GOT3 (cell line): ENCODE measurements at regions not wholly inside any gene's neighbourhood (a gene's known extent, or its start where the extent isn't known, plus 50 kb on each side); places are given as distances from the start of the nearest gene placed in this dataset.
"Not testable (repeated sequence)": the region's sequence is repeated elsewhere in the genome, so short reads cannot be mapped to it uniquely, and the experiment has no call there.

Experiments used
- DNase-seq: peaks from one replicate; lab custom pipeline; 2025; ENCODE audit warnings: mixed read lengths; lab: John Stamatoyannopoulos, UW

DNA sequence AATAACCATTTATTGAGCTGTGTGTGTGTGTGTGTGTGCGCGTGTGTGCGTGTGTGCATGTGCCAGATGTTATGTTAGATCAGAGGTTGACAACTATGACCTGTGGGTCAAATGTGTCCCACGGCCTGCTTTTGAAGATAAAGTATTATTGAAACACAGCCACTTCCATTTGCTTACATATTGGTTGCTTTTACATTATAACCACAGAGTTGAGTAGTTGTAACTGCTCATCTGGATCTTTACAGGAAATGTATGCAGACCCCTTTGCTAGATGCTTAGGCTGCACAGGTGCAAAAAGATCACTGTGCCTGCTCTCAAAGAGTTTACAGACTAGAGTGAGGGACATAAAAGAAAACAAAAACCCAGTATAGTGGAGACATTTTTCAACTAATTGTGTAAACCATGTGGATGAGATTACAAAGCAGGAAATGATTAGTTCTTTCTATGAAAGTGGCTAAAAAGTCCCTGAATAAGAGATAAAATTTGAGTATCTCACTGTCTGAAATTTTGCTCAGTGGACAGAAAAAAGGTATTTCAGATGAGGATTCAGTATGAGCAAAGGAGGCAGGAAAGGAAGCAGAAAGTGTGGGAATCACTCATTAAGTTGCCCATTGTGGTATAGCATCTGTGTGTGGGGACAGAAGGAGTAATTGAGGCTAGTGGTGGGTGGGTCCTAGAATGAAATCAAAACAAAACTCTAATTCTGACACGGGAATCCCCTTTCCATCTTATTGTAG is 188.4 kb downstream of the PAH start:
- no peak for DNase-seq

DNA sequence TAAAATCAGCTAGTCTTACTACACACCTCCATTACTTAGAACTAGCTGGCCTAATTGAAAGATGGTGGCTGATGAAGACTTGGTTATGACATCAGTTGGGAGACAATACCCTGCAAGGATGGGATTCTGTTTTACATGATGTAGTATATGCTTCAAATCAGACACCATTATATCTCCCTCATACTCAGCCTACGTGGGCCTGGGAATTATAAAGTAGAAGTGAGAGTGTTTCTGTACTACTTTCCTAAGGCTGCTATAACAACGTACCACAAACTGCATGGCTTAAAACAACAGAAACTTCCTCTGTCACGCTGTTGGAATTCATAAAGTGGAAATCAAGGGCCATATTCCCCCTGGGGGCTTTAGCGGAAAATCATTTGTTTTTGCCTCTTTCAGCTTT is 190.4 kb downstream of the PAH start:
- no peak for DNase-seq

DNA sequence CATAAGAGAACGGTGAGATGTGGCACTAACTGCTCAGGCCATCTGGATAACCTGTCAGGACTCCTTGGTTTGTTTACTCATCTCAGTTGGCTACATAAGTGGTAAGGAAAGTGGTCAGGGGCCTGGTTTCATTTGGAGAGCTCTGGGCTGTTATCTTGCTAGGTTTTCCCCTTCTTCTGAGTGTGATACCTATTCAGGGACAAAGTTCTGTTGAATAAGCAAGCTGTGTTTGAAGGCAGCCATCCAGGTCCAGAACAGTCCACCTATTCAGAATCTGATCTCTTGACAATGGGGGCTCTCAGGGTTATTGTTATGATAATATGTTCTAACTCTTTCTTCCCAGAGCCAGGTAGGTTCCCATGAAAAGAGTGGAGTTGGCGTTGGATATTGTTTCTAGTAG is 194.9 kb downstream of the PAH start:
- no peak for DNase-seq

DNA sequence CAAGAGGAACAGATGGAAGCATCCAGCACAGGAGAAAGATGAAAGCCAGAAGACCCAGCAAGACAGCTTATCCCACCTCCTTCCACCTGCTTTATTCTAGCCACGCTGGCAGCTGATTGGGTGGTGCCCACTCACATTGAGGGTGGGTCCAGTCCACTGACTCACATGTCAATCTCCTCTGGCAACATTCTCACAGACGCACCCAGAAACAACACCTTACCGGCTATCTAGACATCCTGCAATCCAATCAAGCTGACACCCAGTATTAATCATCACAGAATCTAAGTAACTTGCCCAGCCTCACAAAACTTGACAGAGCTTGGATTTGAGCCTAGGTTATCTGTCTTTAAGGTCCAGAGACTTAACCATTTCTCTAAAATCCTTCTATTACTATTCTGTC is 208.9 kb downstream of the PAH start:
- DNase-seq: no peak

DNA sequence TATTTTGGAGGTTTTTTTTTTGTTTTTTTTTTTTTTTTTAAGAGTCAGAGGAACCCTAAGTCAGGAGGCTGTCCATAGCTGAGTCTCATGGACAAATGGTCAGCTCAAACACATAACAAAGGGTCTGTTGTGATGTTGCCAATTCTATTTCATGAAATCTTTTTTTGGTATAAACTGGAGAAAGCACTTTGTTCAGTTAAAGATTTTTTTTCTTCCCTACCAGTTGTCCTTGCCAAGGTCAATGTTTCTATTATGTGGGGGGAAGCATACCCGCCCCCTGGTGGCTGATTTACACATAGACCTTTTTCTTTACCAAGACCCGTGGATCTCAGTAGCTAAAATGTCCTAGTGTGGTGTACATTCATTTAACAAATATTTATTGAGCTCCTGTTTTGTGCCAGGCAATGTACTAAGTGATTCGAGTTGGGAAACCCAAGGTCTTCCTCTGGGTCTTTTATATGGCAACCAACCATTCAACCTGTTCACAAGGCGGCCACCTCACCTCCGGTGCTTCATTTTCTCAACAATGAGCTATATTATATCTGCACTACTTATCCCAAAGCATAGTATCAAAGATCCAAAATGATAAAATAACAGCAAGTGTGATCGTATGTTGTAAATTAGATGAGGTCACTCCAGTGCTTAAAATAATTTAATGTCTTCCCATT is 214.5 kb downstream of the PAH start:
- DNase-seq: peak; percentile 1

DNA sequence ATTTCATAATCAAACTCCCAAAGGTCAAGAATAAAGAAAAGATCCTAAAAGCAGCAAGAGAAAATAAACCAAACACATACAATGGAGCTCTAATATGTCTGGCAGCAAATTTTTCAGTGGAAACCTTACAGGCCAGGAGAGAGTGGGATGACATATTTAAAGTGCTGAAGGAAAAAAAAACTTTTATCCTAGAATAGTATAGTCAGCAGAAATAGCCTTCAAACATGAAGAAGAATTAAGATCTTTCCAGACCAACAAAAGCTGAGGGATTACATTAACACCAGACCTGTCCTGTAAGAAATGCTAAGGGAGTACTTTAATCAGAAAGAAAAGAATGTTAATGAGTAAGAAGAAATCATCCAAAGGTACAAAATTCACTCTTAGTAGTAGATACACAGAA is 215.7 kb upstream of the IGF1 start:
- DNase-seq: no peak

DNA sequence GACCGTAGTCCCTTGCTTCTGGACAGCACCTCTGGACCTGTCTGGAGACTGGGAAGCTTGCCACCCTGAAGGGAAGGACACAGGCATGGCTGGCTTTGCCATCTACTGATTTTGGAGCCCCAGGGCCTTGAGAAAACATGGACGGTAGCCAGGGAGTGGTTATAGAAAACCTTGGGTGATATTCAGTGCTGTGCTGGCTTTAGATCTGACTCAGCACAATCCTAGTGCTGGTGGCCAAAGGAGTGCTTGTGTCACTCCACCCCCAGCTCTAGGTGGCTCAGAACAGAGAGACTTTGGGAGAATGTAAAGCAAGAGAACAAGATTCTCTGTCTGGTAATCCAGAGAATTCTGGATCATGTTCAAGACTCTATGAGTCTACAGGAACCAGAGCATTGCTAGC is 214.5 kb upstream of the IGF1 start:
- DNase-seq: no peak

DNA sequence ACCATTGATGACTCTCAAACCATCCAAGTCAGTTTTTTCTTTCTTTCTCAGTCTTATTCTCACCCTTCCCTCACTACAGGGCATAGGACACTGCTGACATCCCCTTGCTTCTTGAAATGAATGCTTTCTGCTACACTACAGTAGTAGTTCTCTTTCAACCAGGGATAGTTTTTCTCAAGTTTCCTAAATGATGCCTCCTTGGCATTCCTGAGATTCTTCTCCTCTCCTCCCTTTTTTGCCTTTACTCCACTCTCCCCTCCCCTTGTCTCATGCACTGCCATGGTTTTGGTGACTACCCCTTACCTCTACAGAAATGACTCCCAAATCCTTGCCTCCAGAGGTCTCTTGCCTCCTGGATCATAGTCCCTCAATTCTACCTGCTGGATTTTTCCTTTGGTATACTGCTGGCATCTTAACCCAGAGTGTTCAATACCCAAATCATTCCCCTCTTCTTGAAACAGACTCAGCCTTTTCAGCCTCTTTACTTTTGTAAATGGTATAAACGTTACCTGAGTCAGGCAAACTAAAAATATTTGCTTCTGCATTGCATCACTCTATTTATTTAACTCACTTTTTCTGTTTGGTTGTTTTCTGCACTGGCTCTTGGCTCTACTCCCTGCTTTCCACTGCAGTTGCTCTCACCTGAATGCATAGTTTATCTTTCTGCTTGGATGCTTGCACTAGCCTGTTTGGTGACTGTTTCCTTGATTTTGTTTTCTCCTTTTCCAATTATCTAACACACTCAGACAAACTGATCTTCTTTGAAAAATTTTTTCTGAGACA is 211.6 kb upstream of the IGF1 start:
- DNase-seq: no peak

DNA sequence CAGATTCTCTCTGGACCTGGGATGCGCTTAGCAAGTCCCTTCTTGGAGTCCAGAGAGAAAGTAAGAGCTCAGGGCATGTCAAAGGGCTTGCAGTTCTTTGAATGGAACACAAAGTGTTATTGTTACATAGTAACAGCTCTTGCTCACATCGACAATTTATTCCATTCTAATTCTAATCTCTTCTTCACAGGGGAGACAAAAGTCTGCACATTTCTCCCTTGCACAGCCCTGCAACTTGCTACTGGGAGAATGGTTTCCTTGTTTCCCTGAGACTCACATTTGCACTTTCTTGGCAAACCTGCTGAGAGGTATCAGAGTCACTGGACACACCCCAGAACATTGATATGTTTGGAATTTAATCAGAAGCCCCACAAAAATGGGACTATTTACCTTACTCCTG is 209.9 kb upstream of the IGF1 start:
- DNase-seq: no peak

DNA sequence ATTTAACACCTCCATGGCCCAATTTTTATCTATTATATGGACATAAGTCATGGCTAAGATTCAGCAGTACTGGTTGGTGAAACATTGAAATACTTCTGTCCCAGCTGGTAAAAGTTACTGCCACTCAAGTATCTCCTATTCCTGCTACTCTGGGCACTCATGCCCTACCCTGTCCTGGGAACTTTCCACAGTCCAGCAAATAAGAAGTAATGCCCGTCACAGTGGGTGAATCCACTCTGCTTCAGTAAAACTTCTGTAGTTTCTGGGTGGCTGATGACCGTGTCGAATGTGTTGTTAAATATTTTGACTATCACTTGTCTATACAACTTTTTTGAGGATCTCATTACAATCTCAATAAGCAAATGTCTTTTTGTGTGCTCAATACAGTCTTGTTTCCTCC is 209.3 kb upstream of the IGF1 start:
- DNase-seq: no peak

DNA sequence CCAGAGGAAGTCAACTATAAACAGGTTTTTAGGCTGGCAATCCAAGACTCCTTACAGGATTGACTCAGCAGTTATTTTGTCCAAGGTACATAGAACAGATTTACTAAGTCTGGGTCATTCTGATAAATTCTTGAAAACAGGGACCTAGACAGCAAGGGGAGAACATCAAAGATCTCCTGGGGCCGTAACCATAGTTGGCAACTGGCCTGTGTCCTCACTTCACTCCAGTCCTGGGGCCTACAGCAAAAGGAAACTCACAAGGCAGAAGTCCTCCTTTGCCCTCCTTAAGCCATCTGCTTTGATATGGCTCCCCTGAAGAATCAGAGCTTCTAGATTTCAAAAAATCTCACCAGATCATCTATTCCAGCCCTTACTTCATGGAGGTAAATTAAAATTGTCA is 207.2 kb upstream of the IGF1 start:
- no peak for DNase-seq

DNA sequence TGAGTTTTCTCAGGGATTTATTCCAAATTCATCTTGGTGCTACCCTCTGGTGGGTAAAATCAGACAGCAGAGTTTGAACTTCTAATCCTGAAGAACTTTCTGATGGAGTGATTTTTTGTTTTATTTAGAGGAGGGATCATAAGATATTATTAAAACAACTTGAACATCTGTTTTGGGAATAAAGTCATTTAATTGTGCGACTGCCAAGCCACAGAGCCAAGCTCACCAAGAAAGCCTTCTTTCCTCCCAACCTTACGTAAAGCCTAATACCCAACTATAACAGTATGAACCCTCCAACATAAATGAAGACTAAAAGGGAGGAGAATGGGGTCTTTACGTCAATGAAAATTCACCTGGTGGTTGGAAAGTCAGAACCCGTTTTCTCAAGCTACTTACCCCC is 205.5 kb upstream of the IGF1 start:
- no peak for DNase-seq

DNA sequence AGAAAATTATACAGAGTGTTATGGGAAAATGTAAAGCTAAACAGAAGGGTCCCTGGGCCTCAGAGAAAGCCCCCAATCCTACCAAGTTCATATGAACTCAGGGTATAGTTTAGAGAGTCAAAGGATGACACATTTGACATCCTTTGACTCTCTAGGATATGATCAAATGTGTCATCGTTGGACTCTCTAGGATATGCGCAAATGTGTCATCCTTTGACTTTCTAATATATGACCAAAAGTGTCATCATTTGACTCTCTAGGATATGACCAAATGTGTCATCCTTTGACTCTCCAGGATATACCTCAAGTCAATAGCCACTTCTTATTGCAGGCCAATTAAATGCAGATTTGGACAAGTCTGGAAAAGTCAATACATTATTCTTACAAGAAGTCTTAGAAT is 204.8 kb upstream of the IGF1 start:
- DNase-seq: no peak

DNA sequence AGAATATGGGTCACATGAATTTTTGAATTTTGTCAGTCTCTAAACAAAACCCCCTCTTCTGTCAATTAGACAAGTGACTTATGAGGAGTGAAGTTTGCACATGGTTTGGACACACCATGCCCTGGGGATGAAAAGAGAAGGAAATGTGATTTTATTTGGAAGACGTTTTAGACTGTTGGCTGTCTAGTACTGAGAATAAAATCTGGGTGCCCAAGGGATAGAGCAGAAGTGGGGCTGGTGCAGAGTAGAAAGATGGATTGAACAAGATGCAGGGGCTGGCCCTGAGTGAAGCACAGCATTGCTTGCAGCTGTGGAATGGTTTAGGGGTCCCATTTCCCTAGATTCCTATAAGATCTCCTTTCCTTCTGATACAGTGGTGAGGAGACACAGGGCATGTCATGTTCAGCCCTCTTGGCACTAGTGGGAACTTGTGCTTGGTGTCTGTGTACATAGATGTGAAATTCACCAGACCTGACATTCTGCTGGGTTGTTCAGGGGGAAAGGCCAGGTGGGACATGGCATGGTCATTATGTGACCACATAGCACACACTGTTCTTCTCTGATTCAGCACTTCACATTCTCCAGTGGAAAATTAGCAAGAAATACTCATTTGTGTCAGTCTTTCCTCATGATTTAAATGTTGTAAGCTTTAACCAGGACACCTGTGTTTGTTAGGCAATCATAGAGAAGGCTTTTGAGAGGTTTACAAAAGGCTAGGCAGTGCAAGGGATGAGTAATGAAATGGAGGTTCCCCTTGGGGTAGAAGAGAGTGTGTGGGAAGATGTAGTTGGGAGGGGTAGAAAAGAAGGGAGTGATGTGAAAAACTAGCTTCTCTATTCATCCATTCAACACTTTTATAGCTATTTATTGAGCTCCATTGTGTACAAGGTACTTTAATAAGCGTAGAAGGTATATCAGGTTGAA is 202.3 kb upstream of the IGF1 start:
- DNase-seq: no peak

DNA sequence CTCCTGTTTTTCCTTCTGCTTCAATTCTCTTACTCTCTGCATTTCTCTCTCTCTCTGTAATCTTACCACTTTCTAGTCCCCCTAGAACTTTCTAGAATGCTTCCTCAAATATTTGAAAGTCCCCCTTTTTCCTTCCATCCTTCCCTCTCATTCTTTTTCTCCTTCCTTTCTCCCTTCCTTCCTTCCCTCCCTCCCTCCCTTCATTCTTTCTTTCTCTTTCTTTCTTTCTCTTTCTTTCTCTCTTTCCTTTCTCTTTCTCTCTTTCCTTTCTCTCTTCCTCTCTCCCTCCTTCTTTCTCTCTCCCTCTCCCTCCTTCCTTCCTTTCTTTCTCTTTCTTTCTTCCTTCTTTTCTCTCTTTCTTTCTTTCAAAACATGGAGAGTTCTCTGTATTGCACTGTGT is 201.4 kb upstream of the IGF1 start:
- DNase-seq: no peak

DNA sequence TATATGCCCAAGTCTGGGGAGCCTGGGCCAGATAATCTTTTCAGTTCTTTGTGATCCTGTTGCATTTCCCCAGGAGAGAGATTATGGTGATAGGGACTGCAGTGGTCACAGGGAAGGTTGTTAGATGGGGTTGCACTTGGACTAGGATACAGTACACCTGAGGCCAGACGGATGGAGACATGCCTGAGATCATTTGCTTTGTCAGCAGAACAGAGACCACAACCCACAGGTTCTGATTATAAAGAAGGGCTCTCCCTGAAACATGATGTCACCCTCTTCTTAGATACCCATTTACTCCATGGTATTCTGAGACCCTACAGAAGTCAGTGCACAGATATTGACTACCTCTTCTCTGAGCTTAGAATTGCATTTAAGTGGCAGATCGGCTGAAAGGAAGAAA is 200.9 kb upstream of the IGF1 start:
- DNase-seq: no peak

DNA sequence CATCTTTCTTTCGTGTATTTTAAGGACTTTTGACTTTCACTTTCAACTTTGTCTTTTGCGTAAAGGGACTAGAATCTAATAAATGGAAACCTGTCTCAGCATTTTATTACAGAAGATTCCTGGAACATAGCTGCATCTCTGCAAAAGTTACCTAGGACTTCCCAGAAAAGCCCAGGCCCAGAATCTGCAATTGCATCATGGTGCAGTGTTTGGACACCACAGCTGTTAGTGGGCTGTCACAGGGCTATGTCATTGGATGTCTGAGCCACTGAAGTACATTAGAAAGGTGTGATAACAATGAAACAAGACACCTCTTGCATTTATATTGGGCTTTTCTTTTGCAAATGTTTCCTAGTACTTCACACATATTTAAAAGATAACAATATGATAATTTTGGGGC is 199.9 kb upstream of the IGF1 start:
- DNase-seq: no peak

DNA sequence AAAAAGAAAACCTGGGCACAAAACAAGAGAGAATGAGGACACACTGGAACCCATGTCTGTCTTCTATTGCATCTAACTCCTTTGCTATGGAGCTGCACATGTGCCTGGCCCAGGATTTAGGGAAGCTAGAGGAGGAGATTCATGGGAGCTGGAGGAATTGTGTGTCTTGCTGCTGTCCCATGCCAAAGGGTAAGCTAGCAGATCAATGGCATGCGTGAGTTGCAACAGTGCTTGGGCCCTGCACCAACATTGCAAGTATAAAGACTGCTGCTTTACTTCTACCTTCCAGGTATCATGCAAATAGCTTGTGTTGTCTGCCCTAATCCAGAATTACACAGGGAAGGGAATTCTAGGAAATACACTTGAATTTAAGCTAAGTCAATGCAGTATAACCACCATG is 196.4 kb upstream of the IGF1 start:
- no peak for DNase-seq

DNA sequence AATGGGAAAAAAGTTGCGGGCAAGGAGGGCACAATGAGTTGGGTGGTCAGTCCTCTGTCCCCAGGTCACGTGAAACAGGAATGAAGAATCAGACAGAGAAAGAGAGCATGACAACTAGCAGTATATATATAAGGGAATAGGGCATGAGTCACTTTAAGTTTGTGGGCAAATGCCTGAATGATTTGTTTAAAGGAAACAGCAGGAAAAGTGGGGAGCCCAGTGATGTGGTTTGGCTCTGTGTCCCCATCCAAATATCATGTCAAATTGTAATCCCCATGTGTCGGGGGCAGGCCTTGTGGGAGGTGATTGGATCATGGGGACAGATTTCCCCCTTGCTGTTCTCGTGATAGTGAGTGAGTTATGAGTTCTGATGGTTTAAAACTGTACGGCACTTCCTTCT is 195.3 kb upstream of the IGF1 start:
- DNase-seq: no peak

DNA sequence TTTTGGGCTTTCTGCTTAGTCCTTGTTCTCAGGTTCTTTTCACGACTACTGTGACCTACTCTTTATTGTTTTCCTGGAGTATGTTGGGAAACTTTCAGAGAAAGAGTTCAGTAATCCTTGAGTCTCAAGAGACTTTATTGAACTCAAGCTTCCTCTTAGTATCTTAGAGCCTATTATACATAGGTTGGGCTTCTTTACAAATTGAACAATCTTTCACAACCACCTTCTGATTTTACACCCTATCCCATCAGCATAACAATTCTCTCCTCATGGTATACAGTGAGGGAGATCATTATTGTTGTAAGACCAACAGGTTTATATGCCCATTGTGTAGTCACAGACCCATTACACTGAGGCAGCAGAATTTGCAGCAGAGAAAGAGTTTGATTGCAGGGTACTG is 193.2 kb upstream of the IGF1 start:
- DNase-seq: no peak

DNA sequence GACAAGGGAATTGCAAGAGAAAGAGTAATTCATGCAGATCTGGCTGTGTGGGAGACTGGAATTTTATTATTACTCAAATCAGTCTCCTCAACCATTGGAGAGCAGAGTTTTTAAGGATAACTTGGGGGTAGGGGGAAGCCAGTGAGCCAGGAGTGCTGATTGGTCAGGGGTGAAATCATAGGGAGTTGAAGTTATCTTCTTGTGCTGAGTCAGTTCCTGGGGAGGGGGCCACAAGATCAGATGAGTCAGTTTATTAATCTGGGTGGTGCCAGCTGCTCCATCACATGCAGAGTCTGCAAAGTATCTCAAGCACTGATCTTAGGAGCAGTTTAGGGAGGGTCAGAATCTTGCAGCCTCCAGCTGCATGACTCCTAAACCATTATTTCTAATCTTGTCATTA is 191.8 kb upstream of the IGF1 start:
- DNase-seq: not testable (repeated sequence)

DNA sequence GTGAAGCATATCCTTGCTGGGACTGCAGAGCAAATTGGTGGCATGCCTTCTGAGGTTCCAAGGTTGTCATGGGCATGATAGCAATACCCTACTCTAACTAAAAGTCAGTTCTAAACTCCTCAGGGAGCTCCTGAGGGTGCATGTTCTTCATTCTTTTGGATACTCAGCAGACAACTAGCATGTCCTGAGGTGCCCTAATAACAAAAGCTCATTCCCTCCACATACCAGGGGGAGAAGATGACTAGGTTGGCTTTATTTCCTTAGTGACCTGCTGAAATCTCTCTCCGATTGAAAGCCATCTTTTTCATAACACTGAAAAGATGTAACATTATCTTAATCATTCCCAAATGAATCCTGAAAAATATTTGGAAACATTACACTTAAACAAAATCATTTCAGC is 188.7 kb upstream of the IGF1 start:
- DNase-seq: no peak
